Panc1 (cell line): ENCODE measurements at regions not wholly inside any gene's neighbourhood (a gene's known extent, or its start where the extent isn't known, plus 50 kb on each side); places are given as distances from the start of the nearest gene placed in this dataset.

ENCODE experiments used
- CTCF ChIP-seq: fragments of 450-650 bp; IDR thresholded peaks from 2 replicates; pipeline ENCODE4 v1.5.1; 2017; ENCODE audit warnings: mild to moderate bottlenecking
- POLR2AphosphoS5 ChIP-seq: IDR thresholded peaks from 2 replicates; pipeline ENCODE4 v1.6.1; 2012; ENCODE audit warnings: mild to moderate bottlenecking, low read depth, low read length, moderate library complexity
- SIN3A ChIP-seq: IDR thresholded peaks from 2 replicates; pipeline ENCODE4 v1.6.1; 2012; ENCODE audit warnings: low read depth, mild to moderate bottlenecking, low read length, moderate library complexity, borderline replicate concordance; ENCODE audit not compliant: insufficient read depth

- TF ChIP-seq CTCF: no peak
- no peak for TF ChIP-seq POLR2AphosphoS5
- TF ChIP-seq SIN3A: no peak
Measured at GRCh38 chr1:195851804-195852203, 756.4 kb downstream of the KCNT2 start.
